ENCODE measurements at regions not wholly inside any gene's neighbourhood (a gene's known extent, or its start where the extent isn't known, plus 50 kb on each side); places are given as distances from the start of the nearest gene placed in this dataset.
"Not testable (repeated sequence)": the region's sequence is repeated elsewhere in the genome, so short reads cannot be mapped to it uniquely, and the experiment has no call there.

- DNase-seq, result no peak
Measured at GRCh38 chr6:14218519-14218800, 100.9 kb downstream of the CD83 start.

- no peak for DNase-seq
Measured at GRCh38 chr6:14221564-14222279, 104.2 kb downstream of the CD83 start.

DNA sequence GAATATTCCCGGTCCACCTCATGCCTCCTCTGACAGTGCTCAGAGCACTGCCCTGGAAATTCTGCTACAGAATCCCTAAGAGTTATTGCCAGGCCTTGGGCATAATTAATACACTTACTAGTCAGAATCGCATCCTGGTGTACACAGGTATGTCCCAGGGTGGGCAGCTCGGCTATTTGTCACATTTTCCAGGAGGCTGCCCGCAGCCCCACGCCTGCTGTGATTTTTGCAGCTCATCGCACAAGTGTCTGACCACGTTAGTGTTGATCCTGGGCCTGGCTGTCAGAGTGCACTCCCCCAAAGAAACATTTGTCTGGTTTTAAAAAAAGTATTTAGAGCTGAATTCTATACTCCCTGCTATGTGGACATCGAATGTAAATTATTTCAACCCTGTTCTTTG lies 105.4 kb downstream of the CD83 start:
- DNase-seq, result no peak

DNA sequence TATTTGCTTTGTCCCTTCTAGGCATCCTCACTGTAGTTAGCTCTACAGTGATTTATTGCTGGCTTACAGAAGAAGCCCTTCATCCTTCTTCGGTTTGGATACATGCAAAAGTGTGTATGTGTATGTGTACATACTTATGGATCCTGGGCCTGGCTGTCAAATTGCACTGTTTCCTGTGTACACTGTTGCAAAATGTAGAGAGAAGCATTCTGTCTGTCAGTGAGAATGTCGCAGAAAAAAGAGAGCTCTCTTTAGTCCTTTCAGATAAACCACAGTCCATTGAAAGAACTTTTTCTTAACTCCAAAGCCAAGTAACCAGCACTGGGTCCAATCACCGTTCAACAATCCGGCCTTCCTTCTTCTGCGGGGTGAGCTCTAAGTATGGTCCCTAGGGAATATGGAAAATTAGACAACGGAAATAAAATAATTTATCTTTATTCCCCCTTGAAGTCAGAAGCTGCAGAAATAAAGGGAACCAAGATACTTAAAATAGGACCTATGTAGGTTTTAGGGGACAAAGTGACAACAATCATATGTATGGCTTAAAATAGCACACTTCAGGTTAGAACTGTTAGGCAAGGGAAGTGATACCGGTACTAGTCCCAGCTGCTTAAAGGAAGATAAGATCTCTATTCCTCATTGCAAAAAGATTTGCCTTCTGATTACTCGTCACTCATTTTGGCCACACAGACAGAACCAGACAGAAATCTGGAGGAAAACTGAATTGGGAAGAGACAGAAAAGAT lies 107.0 kb downstream of the CD83 start:
- DNase-seq, result no peak

GRCh38 chr6:14226051-14226660 lies 108.6 kb downstream of the CD83 start:
- no peak for DNase-seq

- peak; percentile 77 for DNase-seq
Measured at GRCh38 chr6:14228571-14228970, 111.0 kb downstream of the CD83 start.

GRCh38 chr6:14231071-14231483 lies 113.5 kb downstream of the CD83 start:
- no peak for DNase-seq

DNA sequence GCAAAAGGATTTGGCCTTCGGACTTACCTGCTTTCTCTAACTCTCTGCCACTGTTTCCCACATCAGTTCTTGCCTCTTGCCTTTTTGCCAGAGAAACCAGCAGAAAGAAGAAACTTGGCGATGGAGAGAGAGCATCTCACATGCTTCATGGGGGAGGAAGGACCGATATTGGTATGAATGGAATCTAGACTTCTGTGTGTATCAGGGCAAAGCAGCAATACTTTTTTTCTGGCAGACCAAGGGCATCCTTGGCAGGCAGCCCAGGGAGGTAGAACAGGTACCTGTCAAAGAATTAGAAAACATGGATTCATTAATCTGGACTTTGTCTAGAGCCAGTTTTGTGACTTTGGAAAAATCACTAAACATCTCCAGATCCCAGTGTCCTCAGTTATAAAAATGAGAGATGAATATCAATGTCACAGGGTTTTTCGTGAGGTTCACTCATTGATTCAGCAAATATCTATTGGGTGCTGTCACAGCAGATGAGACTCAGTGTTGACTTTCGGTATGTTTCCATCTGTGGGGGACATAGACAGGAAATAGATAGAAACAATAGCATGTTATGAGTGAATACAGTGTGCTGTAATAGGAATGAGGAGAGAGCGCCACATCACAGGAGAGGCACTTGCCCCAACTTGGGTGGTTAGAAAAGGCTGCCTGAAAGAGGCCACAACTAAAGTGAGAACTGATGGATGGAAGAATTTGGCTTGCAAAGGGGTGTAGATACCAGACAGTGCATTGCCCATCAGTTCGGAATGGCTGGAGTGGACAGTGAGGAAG lies 114.1 kb downstream of the CD83 start:
- DNase-seq, result peak; percentile 41

DNA sequence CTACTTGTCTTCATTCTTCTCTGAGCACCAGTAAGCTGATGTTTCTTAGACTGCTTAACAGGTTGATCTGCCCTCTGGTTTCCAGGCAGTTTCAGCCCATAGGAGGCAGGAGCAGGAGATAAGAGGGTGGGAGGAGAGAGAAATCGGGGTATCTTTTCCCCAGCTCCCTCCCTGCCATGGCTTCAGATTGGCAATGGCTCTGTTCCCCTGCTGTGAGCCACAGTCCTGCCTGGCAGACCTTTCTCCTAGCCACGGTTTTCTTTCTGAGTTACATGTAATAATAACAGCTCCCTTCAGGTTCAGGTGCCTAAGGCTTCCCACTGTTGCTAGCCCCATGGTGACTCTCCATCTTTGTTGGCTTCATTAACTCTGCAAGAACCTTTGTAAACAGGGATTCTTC lies 115.3 kb downstream of the CD83 start:
- no peak for DNase-seq

- no peak for DNase-seq
Measured at GRCh38 chr6:14235653-14236356, 118.2 kb downstream of the CD83 start.

DNA sequence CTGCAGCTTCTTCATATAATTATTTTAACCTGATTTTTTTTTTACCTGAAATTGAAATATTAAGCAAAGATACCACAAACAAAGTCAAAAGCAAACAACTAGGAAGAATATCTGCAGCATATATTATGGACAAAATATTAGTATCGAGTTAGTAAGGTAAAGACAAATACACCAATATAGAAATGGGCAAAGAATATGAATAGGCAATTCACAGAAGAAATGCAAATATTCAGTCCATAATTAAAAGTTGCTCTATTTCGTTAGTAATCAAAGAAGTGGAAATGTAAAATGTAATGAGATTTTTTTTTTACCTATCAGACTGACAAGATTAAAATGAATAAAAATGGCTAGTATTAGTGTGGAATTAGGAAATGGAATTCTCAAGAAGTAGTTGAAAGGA lies 121.5 kb downstream of the CD83 start:
- DNase-seq, result no peak

DNA sequence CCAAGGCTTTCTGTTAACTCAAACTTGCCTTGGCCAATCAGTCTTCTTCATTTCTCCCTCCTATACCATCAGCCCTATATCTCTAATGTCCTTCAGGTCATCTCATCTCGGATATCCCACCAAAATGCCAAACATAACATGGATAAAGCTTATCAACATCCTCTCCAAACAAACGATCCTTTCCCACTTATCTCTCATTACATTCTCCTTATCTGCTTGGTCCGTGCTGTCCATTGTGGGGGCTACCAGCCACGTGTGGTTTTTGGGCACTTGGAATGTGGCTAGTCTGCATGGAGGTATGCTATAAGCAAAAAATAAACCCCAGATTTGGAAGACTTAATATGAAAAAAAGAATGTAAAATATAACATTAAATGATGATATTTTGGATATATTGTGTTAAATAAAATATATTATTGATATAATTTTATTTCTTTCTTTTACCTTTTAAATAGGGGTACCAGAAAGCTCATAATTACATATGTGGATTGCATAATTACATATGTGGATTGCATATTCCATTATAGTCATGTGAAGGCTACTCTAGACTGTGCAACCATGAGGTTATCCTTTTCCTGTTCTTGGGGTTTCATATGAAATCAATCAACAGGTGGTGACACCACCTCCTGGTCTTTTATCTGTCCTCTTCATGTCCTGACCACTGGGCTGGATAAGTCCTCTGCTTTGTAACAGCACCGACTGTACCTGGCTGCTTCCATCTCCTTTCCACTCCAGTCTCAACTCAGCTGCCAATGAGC lies 123.0 kb downstream of the CD83 start:
- DNase-seq, result no peak

GRCh38 chr6:14241255-14242070 lies 123.9 kb downstream of the CD83 start:
- DNase-seq, result no peak

GRCh38 chr6:14242912-14243311 lies 125.3 kb downstream of the CD83 start:
- not testable (repeated sequence) for DNase-seq

DNA sequence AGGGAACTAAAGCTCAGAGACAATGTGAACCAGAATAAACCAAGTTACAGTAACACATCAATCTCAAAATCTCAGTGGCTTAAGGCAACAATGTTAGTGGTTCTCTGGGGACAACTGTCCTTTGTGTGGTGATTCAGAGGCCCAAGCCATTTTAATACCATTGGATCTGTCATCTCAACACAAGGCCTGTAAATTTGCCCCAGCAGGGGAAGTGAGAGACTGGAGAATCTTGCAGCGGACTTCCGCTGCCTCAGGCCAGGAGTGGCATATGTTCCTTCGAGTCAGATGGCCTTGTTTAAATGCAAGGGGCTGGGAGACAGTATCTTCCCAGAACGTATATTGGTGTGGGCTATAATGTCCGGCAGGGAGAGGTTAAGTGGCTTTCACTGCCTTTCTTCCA lies 126.0 kb downstream of the CD83 start:
- DNase-seq, result no peak

- DNase-seq, result no peak
Measured at GRCh38 chr6:14246876-14247275, 129.3 kb downstream of the CD83 start.

- DNase-seq, result no peak
Measured at GRCh38 chr6:14250573-14250972, 133.0 kb downstream of the CD83 start.

DNA sequence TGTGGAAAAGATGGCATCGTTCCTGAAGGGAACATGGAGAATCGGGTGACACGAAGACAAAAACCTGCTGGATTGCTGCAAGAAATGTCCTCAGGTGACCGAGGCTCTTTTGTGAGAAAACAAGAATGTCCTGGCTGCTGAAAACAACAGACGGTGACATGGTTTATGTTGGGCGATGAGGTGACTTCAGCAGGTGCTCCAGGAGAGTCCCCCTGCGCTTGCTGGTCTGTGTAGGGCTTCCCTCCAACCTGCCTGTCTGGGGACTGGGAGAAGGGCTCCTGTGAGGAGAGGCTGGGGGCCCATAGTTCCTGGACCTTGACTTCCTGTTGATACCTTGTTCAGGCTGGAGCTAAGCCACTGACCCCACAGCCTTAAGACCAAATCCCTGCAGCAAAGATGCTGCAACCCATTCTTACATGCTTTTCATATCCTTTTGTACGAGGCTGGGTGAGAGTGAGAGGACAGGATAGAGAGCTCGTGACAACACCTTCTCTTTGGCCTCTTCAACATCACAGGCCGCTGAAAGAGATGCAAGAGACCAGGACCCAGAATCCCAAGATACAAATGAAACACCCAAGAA lies 134.8 kb downstream of the CD83 start:
- DNase-seq, result no peak

GRCh38 chr6:14254505-14254904 lies 136.9 kb downstream of the CD83 start:
- DNase-seq, result no peak

DNA sequence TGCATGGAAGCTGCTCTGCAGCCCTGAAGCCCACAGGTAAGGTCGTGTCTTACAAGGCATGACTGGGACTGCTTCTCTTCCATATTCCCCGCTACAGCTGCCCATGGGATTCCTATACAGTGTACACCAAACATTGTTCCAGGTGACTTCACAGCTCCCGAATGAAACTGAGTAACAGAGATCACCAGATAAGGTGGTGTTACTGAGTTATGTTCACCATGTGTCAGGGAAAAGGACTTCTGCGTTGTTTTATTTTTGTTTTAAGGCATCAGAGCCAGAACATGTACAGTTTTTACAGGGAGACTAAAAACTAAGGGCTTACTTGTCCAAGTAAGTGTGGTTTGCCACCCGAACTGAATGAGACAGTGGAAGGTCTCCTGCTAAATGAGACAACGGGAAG lies 138.3 kb downstream of the CD83 start:
- no peak for DNase-seq

- no peak for DNase-seq
Measured at GRCh38 chr6:14258117-14258516, 140.5 kb downstream of the CD83 start.

All from activated CD4-positive, alpha-beta T cell treated with anti-CD3 and anti-CD28 coated beads for 48 hours (primary cell).